Epithelial cell of esophagus (primary cell): ENCODE measurements at regions not wholly inside any gene's neighbourhood (a gene's known extent, or its start where the extent isn't known, plus 50 kb on each side); places are given as distances from the start of the nearest gene placed in this dataset.

Experiments
- DNase-seq: peaks from one replicate; pipeline ENCODE4 v3.0.0; 2010; ENCODE audit warnings: low read depth
- H3K4me3 ChIP-seq: 2 replicates; pipeline ENCODE4 v1.5.1; 2011; ENCODE audit warnings: mild to moderate bottlenecking, low read length, control low read depth
- CTCF ChIP-seq: IDR thresholded peaks from 2 replicates; pipeline ENCODE4 v1.5.1; 2011; ENCODE audit warnings: low read depth, mild to moderate bottlenecking, low read length, control low read depth, inconsistent platforms; ENCODE audit not compliant: insufficient read depth; ENCODE audit errors: missing control alignments

GRCh38 chr2:104429639-104430358 lies 424.1 kb upstream of the POU3F3 start:
- TF ChIP-seq CTCF, result no peak
- no peak overlapping the region for H3K4me3 ChIP-seq
- DNase-seq, result no peak

- no peak for DNase-seq
- H3K4me3 ChIP-seq, result no peak overlapping the region
- TF ChIP-seq CTCF, result no peak
Observed at GRCh38 chr2:104430359-104430740, 423.6 kb upstream of the POU3F3 start.

- no peak for DNase-seq
- H3K4me3 ChIP-seq, result no peak overlapping the region
- no peak for TF ChIP-seq CTCF
Observed at GRCh38 chr2:104430852-104431251, 423.1 kb upstream of the POU3F3 start.

- no peak for DNase-seq
- H3K4me3 ChIP-seq, result no peak overlapping the region
- no peak for TF ChIP-seq CTCF
Observed at GRCh38 chr2:104431701-104432121, 422.2 kb upstream of the POU3F3 start.

GRCh38 chr2:104432401-104432800 lies 421.5 kb upstream of the POU3F3 start:
- no peak for TF ChIP-seq CTCF
- H3K4me3 ChIP-seq, result no peak overlapping the region

GRCh38 chr2:104432991-104433390 lies 420.9 kb upstream of the POU3F3 start:
- no peak for DNase-seq
- TF ChIP-seq CTCF, result no peak
- no peak overlapping the region for H3K4me3 ChIP-seq

More at GRCh38 chr2:104432401-104432800, 421.5 kb upstream of the POU3F3 start:
- no peak for DNase-seq

- DNase-seq, result no peak
- H3K4me3 ChIP-seq, result no peak overlapping the region
- TF ChIP-seq CTCF, result no peak
Observed at GRCh38 chr2:104433657-104434056, 420.3 kb upstream of the POU3F3 start.
